Transverse colon (tissue), 4 donors: ENCODE measurements at regions not wholly inside any gene's neighbourhood (a gene's known extent, or its start where the extent isn't known, plus 50 kb on each side); places are given as distances from the start of the nearest gene placed in this dataset.

Source experiments
- CTCF ChIP-seq, 5 experiments: fragments of 200-600 bp in 3 of 5; fragments of 450-650 bp in 2 of 5; sonication (generic) in 3 of 5; IDR thresholded peaks; 1 replicate in 2 of 5; 2 replicates in 3 of 5; pipeline ENCODE4 v1.5.1; 2016 to 2017; ENCODE audit warnings: antibody characterized with exemption in 5 of 5, inconsistent platforms in 3 of 5, mild to moderate bottlenecking in 2 of 5, moderate library complexity in 1 of 5
- EP300 ChIP-seq: sonication (generic); formaldehyde crosslinking; IDR thresholded peaks from one replicate; pipeline ENCODE4 v1.6.1; 2017; ENCODE audit warnings: antibody characterized with exemption, low read depth
- POLR2A ChIP-seq: fragments of 450-650 bp; IDR thresholded peaks from one replicate; pipeline ENCODE4 v1.6.1; 2016; ENCODE audit warnings: antibody characterized with exemption, mild to moderate bottlenecking, moderate library complexity
- POLR2AphosphoS5 ChIP-seq, 3 donors: sonication (generic); formaldehyde crosslinking; IDR thresholded peaks; one replicate each; pipeline ENCODE4 v1.6.1; 2016; ENCODE audit warnings: antibody characterized with exemption in 3 of 3

GRCh38 chr4:175215208-175215607 lies 297.1 kb downstream of the ADAM29 start:
- TF ChIP-seq CTCF (IDR thresholded peaks at IDR 0.05) (no peak), POLR2A (no peak), POLR2AphosphoS5 (IDR thresholded peaks at IDR 0.05) (no peak), EP300 (no peak)
